ENCODE measurements at regions not wholly inside any gene's neighbourhood (a gene's known extent, or its start where the extent isn't known, plus 50 kb on each side); places are given as distances from the start of the nearest gene placed in this dataset.

DNA sequence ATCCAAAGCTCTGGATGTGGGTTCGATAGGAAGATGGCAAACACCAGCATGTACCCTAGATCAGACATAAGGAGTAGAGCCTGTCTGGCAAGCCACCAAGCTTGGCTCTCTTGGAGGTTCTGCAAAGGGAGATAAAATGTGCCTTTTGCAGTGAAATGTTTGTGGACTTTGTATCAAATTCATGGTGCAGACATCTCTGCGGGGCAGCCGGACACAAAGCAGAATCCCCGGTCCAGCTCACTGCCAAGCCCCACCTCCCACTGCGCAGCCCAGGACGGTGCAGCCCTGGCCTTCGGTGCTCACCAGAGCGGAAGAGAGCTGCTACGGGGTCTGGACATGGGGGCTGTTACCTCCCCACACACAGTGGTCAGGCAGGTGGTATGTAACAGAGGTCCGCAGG, 333.6 kb upstream of the JARID2 start:
- DNase-seq = no peak

- no peak for DNase-seq
These were observed 333.2 kb upstream of the JARID2 start for GRCh38 chr6:14912706-14913105.

- no peak for DNase-seq
These were observed 331.9 kb upstream of the JARID2 start for GRCh38 chr6:14913931-14914330.

- no peak for DNase-seq
These were observed 329.7 kb upstream of the JARID2 start for GRCh38 chr6:14915888-14916832.

DNA sequence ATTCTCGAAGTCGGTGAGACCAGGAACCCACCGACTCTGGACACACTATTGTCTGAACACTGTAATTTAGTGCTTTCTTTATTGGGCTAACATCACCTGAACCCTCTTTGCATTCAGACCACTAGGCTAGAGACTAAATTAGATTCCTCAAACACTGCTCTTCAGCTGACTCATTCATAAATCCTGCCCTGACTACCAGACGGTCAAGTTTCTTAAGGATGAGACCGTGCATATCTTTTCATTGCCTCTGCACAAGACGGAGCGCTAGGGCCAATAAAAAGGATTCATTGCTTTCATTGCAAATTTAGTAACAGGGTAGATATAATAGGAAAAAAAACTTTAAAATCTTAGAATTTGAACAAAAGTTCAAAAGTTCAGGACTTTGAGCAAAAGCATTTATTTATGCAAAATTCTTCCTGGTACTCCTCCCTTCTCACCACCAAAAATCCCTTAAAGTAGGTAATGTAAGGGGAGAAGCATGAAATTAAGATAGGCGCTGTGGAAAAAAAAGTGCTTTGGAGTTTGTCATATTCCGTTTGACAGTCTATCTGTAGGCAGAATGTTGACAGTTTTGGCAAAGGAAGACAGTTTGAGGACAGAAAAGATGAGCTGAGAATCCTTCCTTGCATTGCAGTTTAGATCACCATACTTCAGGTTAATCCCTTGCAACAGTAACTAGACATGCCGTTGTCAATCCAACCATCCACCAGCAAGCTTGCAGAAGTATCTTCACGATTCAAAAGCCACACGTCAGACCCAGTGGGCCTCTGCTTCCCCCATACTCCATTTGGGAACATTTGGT, 328.6 kb upstream of the JARID2 start:
- DNase-seq = no peak

DNA sequence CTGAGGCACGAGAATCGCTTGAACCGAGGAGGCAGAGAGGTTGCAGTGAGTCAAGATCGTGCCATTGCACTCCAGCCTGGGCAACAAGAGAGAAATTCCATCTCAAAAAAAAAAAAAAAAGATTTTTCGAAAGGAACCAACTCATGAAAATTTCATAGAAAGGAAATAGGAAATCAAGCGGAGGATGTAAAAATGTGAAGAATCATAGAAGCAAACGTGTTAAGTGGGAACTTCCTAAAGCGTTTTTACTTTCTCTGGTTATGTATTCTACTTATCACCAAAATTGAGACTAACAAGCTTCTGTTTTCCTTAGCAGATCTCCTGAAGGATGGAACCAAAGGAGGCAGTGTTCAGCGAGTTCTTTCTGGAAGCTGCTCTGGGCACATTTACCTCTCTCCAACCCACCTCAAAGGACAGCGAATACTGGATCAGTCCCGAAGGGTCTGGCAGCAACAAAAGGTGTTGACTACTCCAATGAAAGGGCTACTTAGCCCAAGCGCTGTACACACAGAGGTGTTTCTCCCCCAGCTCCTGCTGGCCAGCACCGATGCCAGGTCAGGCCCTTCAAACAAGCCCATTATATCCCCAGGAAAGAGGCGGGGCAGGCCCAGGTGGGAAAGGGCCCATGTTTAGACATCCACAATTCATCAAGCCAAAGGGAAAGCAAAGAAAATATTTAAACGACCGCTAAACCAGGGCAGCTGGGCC, 327.5 kb upstream of the JARID2 start:
- peak; percentile 70 for DNase-seq

DNA sequence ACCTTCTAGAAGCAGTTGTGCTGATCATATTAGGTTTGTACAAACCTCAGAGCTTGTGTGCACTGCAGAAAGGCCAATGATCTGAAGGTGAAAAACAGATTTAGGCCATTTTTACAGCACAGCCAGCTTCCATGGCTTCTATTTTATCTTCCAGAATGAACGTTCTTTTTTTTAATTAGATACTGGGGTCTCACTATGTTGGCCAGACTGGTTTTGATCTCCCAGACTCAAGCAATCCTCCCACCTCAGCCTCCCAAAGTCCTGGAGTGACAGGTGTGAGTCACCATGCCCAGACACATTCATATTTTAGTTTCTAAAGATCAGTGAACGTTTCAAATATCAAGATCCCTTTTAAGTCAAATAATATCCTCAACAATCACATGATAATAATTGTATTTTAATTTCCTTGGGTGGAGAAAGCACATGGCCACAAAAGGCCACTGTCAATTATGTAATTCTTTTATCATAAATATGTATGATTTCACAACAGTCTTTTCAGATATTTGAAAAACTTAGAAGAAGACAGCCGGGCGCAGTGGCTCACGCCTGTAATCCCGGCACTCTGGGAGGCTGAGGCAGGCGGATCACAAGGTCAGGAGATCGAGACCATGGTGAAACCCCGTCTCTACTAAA, 326.7 kb upstream of the JARID2 start:
- no peak for DNase-seq

GRCh38 chr6:14920276-14920675, 325.6 kb upstream of the JARID2 start:
- DNase-seq = no peak

- DNase-seq = peak; percentile 92
These were observed 324.7 kb upstream of the JARID2 start for GRCh38 chr6:14921170-14921569.

DNA sequence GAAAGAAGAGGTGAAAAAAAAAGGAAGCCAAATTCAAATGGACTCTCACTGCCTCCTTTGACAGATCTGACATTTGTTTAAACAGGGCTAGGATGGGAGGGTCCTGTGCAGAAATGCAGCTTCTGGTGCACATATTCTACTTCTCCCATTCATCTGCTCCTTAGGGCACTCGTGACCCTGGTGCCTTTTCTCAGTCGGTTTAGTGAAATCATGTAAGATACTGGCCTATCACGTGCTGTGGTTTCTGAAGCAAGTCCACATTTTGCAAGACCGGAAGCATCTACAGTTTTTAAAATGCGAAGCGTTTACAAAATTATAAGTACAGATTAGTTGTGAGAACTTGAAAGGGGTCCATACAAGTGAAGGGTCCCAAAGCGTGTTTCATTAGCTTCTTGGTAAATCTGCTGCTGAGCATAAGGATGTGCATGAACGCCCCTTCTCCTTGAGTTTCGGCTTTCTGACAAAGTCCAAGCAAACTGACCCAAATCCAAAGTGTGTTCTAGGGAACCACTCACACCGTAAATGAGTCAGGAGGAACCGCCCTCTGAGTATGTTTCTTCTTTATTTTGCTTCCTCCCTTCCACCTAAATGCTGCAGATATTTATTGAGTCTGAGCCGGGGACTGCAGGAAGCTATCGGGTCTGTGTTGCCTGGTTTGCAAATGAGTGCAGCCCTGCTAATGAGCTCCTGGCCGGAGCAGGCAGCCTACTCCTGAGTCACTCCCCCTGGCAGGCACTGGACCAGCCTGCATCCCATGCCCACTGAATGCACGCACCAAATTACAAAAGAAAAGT, 323.8 kb upstream of the JARID2 start:
- DNase-seq = no peak

DNA sequence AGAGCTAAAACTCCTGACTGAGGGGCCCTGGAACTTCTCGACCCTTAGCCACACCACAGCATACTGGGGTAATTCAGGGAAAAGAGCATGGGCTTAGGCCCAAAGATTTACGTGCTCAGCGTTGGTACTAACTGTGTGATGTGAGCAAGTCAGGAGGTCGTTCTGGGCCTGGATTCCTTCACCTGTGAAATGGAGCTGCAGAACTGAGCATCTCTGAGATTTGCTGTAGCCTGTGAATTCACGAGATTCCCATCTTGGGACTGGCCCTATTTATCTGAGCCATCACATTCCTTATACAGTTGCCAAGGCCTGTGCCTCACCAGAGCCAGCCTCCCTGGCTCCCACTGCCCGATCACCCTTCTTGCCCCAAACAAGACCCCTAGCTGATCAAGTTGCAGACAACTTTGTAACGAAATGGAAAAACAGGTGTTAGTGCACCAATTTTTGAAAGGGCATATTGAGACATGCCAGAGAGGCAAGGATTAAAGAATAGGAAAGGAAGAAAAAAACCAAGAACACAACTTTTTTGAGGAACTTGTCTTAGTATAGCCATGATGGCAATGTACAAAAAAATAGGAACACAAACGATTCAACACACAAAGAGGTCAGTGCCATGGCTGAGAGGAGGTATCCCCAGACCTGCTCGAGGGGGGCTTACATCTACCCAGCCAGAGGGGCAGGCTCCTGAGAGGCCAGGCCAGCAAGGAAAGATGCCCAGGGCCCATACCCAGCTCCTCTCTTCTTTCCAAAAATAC, 323.0 kb upstream of the JARID2 start:
- no peak for DNase-seq

DNA sequence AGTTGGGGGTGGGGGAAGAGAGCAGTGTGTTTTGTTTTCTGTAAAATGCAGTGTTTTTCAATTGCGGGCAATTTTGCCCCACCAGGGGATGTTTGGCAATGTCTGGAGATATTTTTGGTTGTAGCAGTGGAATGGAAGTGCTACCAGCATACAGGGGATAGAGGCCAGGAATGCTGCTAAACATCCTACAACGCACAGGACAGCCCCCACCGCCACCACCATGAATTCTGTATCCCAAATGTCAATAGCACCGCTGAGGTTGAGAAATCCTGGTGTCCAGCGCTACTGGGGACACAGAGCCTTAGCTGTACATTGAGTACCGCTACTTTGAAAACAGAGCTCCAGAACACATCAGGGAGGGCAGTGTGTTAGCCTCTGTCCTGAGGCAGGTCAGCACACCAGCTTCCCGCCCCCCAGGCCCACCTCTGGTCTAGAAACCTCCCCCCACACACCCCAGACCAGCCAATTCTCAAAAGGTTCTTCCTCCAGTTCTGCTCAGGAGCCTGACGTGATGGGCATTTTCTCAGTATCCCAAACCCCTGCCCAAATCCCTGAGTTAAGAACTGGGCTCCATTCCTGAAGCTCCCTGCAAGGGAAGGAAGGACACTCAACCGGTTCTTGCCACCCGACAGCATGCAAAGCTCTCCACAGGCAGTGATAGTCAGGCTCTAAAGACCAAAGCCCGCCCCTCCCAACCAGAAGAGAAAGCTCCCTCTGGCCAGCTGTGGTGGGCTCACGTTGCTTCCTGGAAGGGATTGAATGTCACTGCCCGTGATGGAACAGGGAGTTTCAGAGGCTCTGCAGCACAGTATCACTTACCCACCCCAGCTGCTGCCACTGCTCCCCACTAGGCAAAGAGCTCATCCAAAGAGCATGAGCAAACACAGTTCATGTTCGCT, 321.5 kb upstream of the JARID2 start:
- peak; percentile 77 for DNase-seq

- DNase-seq = no peak
These were observed 320.7 kb upstream of the JARID2 start for GRCh38 chr6:14925025-14925698.

GRCh38 chr6:14925699-14926026, 320.2 kb upstream of the JARID2 start:
- no peak for DNase-seq

DNA sequence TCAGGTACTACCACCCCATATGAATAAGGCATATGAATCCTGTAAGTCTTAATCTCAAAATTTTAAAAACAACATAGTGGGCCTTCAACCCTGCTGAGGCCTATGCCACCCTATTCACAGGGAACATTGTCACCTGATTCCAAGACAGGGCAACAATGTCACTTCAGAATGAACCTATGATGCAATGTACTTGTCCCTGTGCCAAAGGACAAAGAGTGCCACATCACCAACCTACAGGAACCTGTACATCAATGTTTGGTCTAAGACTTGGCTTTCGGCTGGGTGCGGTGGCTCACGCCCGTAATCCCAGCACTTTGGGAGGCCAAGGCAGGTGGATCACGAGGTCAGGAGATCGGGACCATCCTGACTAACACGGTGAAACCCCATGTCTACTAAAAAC, 318.5 kb upstream of the JARID2 start:
- no peak for DNase-seq

- DNase-seq = no peak
These were observed 316.6 kb upstream of the JARID2 start for GRCh38 chr6:14929291-14929690.

DNA sequence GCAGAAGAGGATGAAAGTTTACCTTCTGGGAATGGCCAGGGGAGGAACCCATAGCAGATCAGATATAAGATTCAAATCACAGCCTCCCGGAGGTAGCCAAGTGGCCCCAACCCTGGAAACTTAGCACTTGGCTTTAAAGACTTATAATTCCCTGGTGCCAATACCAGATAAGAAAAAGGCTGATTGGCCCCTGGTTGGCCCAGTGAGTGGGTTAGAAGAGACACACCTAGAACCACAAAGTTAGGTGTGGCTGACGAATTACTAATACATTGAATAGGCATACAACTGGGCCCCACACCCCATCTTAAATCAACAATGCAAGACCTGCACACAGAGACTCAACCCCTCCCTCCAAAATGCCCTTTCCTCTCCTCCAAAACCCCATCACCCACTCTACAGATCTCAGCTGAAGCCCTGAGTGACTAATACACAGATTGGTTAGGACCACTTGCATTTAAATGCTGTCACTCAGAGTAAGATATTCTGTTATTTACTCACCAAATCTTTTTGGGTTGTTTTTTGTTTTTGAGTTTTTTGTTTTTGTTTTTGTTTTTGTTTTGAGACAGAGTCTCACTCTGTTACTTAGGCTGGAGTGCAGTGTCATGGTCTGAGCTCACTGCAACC, 315.4 kb upstream of the JARID2 start:
- DNase-seq = no peak

DNA sequence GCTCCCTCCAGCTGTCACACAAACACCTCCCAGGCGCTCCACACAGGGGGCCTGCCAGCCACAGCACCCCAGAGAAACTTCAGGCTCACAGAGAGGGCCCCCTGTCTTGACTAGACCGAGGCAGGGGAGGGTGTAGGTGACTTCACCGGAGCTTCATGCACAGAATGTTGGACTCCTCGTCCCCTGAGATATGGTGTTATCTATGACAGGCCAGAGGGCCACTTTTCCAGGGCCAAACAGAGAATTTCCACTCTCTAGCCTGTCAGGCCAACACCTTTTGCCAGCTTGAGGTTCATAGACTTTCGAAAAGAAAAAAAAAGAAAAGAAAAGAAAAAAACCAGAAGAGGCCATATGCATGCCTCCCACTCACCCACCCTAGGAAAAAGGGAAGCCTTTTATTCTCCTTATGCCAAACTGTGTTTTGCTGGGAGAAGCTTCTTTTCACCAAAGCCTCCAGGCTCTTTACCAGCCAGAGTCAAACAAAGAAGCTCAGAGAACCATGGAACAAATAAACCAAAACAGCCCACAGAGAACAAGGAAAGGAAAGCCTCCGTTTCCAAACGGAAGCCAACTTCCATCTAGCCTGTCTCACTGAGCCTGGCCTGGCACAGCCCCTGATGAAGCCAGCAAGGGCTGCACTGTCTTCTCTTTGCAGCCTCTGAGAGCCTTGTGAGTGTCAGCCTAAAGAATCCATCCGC, 313.2 kb upstream of the JARID2 start:
- no peak for DNase-seq

DNA sequence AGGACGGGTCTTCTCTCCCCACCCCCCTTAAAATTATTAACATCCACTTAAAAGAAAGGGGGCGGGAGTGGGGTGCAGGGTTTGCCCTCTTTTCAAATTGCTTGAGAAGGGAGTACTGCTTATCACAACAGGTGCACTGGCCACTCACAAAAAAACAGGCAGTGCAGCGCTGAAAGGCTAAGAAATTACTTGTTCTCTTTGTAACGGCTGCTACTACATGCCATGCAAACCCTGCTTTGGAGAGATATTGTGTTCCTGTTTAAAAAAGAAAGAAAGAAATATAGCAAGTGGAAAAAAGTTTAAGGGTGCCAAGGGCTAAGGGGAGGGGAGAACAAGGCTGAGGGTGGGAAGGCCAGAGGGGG, 312.7 kb upstream of the JARID2 start:
- DNase-seq = no peak
